IPS-15b (cell line): ENCODE measurements at regions not wholly inside any gene's neighbourhood (a gene's known extent, or its start where the extent isn't known, plus 50 kb on each side); places are given as distances from the start of the nearest gene placed in this dataset.

Source experiments
- H3K27me3 ChIP-seq: one replicate; pipeline ENCODE4 v1.6.1; 2013; ENCODE audit warnings: low read length; ENCODE audit not compliant: control insufficient read depth, insufficient read depth
- H3K36me3 ChIP-seq: one replicate; pipeline ENCODE4 v1.6.1; 2013; ENCODE audit warnings: low read length; ENCODE audit not compliant: control insufficient read depth, insufficient read depth
- H3K4me1 ChIP-seq: one replicate; pipeline ENCODE4 v1.6.1; 2013; ENCODE audit warnings: mild to moderate bottlenecking, low read length; ENCODE audit not compliant: control insufficient read depth, insufficient read depth
- H3K4me3 ChIP-seq: one replicate; pipeline ENCODE4 v1.5.1; 2013; ENCODE audit warnings: low read depth, low read length
- H3K9ac ChIP-seq: one replicate; pipeline ENCODE4 v1.6.1; 2013; ENCODE audit warnings: low read depth, mild to moderate bottlenecking, low read length
- H3K9me3 ChIP-seq: one replicate; pipeline ENCODE4 v1.6.1; 2013; ENCODE audit warnings: mild to moderate bottlenecking, low read length; ENCODE audit not compliant: control insufficient read depth, insufficient read depth

DNA sequence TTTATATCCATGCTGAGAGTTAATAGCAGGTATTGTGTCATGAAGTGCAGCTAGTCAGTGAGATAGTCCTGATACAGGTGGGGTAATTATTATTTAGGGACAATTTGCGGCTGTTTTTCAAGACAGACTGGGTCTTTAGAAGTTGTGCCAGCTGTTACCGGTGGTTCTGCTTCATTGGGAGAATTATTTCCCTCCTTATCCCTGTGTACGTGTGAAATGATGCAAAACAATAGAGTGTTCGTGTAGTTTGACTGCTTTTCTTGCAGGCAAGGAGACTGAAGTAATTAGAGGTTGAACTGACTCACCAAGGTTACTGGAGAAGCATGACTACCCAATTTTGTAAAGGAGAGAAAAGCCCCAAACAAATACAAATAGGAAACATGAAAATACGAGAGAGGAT lies 101.7 kb downstream of the ARRDC3 start:
- no peaks in the 10 kb centered on the region for H3K36me3 ChIP-seq
- H3K4me3 ChIP-seq: no peak overlapping the region
- no peaks in the 10 kb centered on the region for H3K9me3 ChIP-seq
- no peaks in the 10 kb centered on the region for H3K4me1 ChIP-seq
- H3K9ac ChIP-seq: no peak overlapping the region
- peaks cover 13% of the 10 kb centered on the region for H3K27me3 ChIP-seq

DNA sequence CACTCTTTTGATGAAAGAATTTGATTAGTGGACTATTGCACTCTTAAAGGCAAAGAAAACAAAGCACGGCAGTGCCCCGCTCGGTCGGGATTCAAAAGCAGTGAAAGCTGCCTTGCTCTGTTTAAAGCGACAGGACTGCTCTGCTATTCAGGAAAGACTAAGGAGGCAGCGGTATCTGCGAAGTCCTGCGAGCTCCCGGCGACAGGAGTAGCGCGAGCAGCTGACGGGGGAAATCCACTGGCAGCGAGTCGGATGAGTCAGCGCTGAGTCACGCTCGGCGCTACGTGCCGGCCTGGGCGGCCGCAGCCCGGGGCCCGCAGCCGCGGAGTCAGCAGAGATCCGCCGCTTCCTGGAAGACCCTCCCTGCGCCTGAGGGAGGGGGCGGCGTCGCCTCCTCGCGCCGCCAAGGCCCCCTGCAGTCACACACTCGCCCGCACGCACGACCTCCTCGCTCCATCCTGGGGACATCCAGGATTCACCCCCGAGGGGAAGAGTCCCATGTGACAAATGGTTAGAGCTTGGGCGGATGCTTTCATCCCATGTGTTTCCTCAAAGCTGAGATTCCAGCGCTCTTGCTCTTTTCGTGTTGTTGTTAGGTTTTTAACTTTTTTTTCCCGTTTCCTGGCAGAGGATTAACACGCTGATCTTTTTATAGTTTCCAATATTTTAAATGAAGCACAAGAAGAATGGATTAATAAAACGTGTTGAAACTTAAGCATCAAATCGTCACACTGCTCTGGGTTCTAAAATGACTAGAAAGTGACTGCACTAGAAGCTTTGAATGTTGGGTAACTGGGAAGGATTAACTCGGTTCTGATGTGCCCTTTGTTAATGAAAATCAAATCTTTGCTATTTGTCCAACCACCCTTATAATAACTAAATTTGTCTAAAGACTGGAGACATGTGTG lies 102.5 kb downstream of the ARRDC3 start:
- H3K27me3 ChIP-seq: peaks cover 13% of the 10 kb centered on the region
- H3K4me1 ChIP-seq: no peaks in the 10 kb centered on the region
- peak overlapping the region; percentile 87 for H3K4me3 ChIP-seq
- H3K9me3 ChIP-seq: no peaks in the 10 kb centered on the region
- H3K36me3 ChIP-seq: no peaks in the 10 kb centered on the region
- peak overlapping the region; percentile 26 for H3K9ac ChIP-seq

DNA sequence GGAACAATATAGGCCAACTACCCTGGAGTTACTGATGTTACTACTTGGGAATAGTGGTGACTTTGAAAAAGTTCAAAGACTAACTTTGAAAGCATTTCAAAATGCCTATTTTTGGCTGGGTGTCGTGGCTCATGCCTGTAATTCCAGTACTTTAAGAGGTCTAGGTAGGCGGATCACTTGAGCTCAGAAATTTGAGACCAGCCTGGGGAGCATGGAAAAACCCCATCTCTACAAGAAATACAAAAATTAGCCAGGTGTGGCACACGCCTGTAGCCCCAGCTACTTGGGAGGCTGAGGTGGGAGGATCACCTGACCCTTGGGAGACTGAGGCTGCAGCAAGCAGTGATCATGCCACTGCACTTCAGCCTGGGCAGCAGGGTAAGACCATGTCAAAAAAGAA lies 105.3 kb downstream of the ARRDC3 start:
- Histone ChIP-seq H3K27me3 (peaks cover 13% of the 10 kb centered on the region), H3K9ac (no peak overlapping the region), H3K4me3 (no peak overlapping the region), H3K4me1 (no peaks in the 10 kb centered on the region), H3K9me3 (no peaks in the 10 kb centered on the region), H3K36me3 (no peaks in the 10 kb centered on the region)

DNA sequence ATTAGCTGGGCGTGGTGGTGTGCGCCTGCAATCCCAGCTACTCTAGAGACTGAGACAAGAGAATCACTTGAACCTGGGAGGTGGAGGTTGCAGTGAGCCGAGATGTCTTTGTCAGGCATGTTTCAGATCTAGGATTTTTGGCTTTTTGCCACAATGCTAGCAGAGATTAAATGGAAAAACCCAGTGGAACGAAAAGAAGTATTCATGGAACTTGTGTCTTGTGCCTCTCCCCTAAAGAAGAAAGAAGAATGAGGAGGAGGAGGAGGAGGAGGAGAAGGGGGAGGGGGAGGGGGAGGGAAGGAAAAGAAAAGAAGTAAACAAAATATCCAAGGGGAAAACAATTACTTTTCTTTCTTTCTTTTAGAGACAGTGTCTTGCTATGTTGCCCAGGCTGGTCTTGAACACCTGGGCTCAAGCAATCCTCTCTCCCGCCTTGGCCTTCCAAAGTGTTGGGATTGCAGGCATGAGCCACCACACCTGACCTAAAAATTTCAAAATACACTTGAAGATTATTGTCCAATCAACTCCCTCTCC lies 106.0 kb downstream of the ARRDC3 start:
- Histone ChIP-seq H3K27me3 (peaks cover 12% of the 10 kb centered on the region), H3K4me3 (no peak overlapping the region), H3K9ac (no peak overlapping the region), H3K9me3 (no peaks in the 10 kb centered on the region), H3K36me3 (no peaks in the 10 kb centered on the region), H3K4me1 (no peaks in the 10 kb centered on the region)

DNA sequence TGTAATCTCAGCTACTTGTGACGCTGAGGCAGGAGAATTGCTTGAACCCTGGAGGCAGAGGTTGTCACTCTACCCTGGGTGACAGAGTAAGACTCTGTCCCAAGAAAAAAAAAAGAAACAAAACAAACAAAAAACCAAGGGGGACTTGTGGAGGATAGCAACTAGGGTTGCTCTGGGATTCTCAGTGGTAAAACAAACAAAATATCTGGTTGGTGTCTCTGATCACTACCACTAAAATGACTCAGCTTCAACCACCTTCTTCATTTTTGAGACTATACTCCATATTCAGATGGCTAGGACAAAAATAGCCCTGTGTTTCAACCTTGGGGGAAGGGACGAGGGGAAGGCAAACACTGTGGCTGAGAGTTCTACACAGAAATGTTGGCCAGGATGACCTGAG lies 110.3 kb downstream of the ARRDC3 start:
- H3K4me1 ChIP-seq: no peaks in the 10 kb centered on the region
- H3K36me3 ChIP-seq: no peaks in the 10 kb centered on the region
- H3K27me3 ChIP-seq: no peaks in the 10 kb centered on the region
- H3K4me3 ChIP-seq: no peak overlapping the region
- no peak overlapping the region for H3K9ac ChIP-seq
- H3K9me3 ChIP-seq: no peaks in the 10 kb centered on the region

DNA sequence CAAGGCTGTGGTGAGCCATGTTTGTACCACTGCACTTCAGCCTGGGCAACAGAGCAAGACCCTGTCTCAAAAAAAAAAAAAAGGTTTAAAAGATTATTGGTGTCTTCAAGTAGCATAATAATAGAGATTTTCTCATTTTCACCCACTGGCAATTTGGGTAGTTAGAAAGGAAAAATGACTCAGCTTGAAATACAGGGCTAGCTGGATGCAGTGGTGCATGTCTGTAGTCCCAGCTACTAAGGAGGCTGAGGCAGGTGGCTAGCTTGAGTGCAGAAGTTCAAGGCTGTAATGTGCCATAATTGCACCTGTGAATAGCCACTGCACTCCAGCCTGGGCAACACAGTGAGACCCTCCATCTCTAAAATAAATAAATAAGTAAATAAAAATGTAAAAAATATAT lies 111.1 kb downstream of the ARRDC3 start:
- H3K9ac ChIP-seq: no peak overlapping the region
- H3K4me1 ChIP-seq: no peaks in the 10 kb centered on the region
- H3K36me3 ChIP-seq: no peaks in the 10 kb centered on the region
- H3K4me3 ChIP-seq: no peak overlapping the region
- H3K27me3 ChIP-seq: no peaks in the 10 kb centered on the region
- H3K9me3 ChIP-seq: no peaks in the 10 kb centered on the region

DNA sequence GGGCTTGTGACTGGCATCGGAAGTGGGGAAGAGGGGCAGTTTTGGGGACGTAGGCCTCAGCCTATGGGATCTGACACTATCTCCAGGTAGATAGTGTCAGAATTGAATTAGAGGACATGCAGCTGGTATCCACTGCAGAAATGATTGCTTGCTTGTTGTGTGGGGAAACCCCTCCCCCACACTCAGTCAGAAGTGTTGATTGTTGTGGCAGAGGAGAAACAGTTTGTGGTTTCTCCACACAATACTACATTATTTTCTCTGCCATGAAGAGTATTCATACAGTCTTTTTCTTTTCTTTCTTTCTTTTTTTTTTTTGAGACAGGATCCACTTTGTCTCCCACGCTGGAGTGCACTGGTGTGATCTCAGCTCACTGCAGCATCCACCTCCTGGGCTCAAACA lies 113.9 kb downstream of the ARRDC3 start:
- H3K9me3 ChIP-seq: no peaks in the 10 kb centered on the region
- H3K36me3 ChIP-seq: no peaks in the 10 kb centered on the region
- no peak overlapping the region for H3K4me3 ChIP-seq
- no peak overlapping the region for H3K9ac ChIP-seq
- H3K4me1 ChIP-seq: no peaks in the 10 kb centered on the region
- H3K27me3 ChIP-seq: no peaks in the 10 kb centered on the region

DNA sequence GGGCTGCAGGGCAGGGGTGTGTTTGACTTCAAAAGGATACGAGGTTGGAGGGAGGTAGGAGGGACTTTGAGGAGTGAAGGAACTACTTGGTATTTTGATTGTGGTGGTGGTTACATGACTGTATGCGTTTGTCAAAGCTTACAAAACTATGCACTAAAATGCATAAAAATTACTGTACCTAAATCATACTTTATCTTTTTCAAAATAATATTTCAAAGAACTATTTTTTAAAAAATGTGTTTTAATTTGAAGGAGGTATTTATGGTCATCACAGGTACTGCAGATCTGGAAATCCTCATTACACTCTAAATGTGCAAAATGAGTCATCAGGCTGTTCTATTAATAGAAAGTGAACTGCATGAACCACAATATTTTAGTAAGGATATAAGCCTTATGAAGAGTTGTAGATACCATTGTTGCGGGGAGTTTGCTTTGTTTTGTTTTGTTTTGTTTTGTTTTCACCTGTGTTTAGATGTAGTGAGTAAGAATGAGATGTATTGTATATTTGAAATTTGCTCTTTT lies 116.9 kb downstream of the ARRDC3 start:
- H3K27me3 ChIP-seq: no peaks in the 10 kb centered on the region
- no peaks in the 10 kb centered on the region for H3K36me3 ChIP-seq
- H3K4me3 ChIP-seq: no peak overlapping the region
- no peaks in the 10 kb centered on the region for H3K4me1 ChIP-seq
- H3K9ac ChIP-seq: no peak overlapping the region
- no peaks in the 10 kb centered on the region for H3K9me3 ChIP-seq

DNA sequence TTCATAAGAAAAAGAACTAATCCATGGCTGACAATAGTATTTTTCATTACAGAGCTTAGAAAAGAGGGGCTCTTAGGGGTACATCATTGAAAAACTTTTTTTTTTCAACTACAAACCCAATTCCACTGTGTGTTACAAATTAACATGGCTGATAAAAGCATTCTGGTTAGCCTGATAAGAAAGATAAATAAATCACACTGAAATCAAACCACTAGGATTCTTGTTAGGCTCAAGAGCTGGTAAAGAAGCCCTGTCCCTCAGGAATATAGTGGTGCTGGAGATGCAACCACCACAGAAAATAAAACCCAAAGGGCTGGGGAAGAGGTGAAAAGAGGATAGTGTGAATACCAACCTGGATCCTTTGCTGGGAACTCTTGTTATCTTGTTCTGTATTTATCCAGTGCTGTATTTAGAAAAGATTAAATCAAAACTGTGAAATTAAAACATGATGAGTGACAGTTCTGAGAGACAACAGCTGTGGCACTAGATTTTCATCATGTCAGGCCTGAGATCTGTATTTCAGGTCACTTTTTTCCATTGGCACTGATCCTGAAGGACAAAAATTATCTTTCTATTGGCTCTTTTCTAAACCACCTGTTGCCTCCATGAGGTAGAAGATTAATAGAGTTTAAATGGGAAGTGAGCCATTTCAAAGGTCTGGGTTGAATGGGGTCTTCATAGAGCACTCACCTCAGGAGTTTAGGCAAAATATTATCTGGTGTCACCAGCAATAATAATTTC lies 118.6 kb downstream of the ARRDC3 start:
- Histone ChIP-seq H3K9me3 (no peaks in the 10 kb centered on the region), H3K4me1 (no peaks in the 10 kb centered on the region), H3K4me3 (no peak overlapping the region), H3K27me3 (no peaks in the 10 kb centered on the region), H3K9ac (no peak overlapping the region), H3K36me3 (no peaks in the 10 kb centered on the region)

DNA sequence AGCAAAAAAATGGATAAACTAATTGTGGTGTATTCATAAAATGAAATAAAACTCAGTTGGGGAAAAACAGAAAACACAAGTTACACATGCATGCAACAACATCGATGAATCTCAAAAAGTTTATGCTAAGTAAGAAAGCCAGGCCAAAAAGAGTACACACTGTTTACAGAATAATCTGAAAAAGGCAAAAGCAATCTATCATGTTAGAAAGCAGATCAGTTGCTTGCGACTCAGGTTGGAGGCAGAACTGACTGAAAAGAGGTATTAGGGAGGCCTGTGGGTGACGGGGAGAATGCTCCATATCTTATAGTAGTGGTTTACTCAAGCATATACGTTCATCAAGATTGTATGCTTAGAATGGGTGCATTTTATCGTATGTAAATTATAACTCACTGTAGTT lies 119.2 kb downstream of the ARRDC3 start:
- no peaks in the 10 kb centered on the region for H3K4me1 ChIP-seq
- no peak overlapping the region for H3K4me3 ChIP-seq
- H3K9me3 ChIP-seq: no peaks in the 10 kb centered on the region
- H3K9ac ChIP-seq: no peak overlapping the region
- H3K27me3 ChIP-seq: no peaks in the 10 kb centered on the region
- no peaks in the 10 kb centered on the region for H3K36me3 ChIP-seq

DNA sequence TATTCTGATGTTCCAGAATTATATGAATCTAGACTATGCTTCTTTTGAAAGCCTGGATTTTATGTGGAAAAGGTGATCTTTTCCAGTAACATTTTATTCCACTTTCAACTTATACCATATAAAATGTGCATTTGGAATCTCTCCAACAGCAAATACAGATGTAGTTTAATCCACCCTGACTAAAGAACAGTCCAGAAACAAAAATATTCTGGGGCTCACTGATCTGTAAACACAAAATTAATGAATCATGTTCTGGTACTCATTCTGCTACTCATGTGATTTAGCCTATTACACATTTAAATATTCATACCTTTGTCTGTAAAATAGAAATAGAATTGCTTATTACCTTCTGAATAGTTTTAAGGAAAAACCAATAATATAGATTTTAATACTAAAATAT lies 125.8 kb downstream of the ARRDC3 start:
- H3K4me3 ChIP-seq: no peak overlapping the region
- H3K9me3 ChIP-seq: no peaks in the 10 kb centered on the region
- H3K4me1 ChIP-seq: no peaks in the 10 kb centered on the region
- H3K9ac ChIP-seq: no peak overlapping the region
- no peaks in the 10 kb centered on the region for H3K27me3 ChIP-seq
- H3K36me3 ChIP-seq: no peaks in the 10 kb centered on the region
